SU-DHL-6 (cell line): ENCODE measurements at regions not wholly inside any gene's neighbourhood (a gene's known extent, or its start where the extent isn't known, plus 50 kb on each side); places are given as distances from the start of the nearest gene placed in this dataset.

ENCODE experiments used
- EZH2phosphoT487 ChIP-seq: fragments of 200-600 bp; sonication (generic), shearing (Covaris generic); conservative IDR thresholded peaks from 2 replicates; pipeline ENCODE4 v1.6.1; 2018; ENCODE audit warnings: mild to moderate bottlenecking, antibody characterized with exemption, low read length, moderate library complexity, mixed read lengths
- TF ChIP-seq, protein P1 (sequence below): fragments of 200-600 bp; sonication (generic); IDR thresholded peaks from one replicate; pipeline ENCODE4 v1.5.1; 2017; ENCODE audit warnings: antibody characterized with exemption, mild to moderate bottlenecking, low read length, moderate library complexity; ENCODE audit not compliant: insufficient read depth, poor library complexity, severe bottlenecking

DNA sequence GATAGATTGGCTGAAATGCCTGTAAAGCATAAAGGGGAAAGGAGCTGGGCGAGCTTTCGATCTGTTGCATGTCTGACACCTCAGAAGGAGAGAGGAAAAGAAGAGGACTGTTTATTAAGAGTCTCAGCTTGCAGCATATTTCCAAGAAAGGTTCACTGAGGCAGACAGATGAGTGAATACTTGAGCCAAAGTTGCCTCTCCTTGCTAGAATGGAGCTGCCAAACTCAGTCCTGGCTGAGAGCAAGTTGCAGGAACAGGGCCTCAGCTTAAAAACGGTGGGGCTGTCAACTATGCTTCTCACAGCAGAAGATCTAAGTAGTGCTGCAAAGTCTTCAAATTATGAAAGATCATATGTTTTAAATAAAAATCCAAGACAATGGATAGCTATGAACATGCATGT lies 707.5 kb downstream of the PCDH7 start:
- TF ChIP-seq, protein P1, sequence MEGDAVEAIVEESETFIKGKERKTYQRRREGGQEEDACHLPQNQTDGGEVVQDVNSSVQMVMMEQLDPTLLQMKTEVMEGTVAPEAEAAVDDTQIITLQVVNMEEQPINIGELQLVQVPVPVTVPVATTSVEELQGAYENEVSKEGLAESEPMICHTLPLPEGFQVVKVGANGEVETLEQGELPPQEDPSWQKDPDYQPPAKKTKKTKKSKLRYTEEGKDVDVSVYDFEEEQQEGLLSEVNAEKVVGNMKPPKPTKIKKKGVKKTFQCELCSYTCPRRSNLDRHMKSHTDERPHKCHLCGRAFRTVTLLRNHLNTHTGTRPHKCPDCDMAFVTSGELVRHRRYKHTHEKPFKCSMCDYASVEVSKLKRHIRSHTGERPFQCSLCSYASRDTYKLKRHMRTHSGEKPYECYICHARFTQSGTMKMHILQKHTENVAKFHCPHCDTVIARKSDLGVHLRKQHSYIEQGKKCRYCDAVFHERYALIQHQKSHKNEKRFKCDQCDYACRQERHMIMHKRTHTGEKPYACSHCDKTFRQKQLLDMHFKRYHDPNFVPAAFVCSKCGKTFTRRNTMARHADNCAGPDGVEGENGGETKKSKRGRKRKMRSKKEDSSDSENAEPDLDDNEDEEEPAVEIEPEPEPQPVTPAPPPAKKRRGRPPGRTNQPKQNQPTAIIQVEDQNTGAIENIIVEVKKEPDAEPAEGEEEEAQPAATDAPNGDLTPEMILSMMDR, result no peak
- no peak for TF ChIP-seq EZH2phosphoT487
